GM12878 (cell line): ENCODE measurements at regions not wholly inside any gene's neighbourhood (a gene's known extent, or its start where the extent isn't known, plus 50 kb on each side); places are given as distances from the start of the nearest gene placed in this dataset.

Experiments
- BCLAF1 ChIP-seq: fragments of 450-650 bp; IDR thresholded peaks from 2 replicates; pipeline ENCODE4 v1.6.1; 2017; ENCODE audit warnings: antibody characterized with exemption, mild to moderate bottlenecking, moderate library complexity
- JUNB ChIP-seq: IDR thresholded peaks from 2 replicates; pipeline ENCODE4 v1.6.1; 2016; ENCODE audit warnings: antibody characterized with exemption, mild to moderate bottlenecking
- MXI1 ChIP-seq: fragments of 150-350 bp; IDR thresholded peaks from 2 replicates; pipeline ENCODE4 v1.6.1; 2011; ENCODE audit warnings: low read depth, mild to moderate bottlenecking, inconsistent platforms, low read length, improper control_type of control experiment
- NRF1 ChIP-seq: conservative IDR thresholded peaks from 2 replicates; pipeline ENCODE4 v1.6.1; 2011; ENCODE audit warnings: mild to moderate bottlenecking, low read depth, low read length, improper control_type of control experiment
- PAX8 ChIP-seq: fragments of 450-650 bp; IDR thresholded peaks from 2 replicates; pipeline ENCODE4 v1.6.1; 2017; ENCODE audit warnings: mild to moderate bottlenecking, moderate library complexity
- SP1 ChIP-seq: IDR thresholded peaks from one replicate; pipeline ENCODE4 v1.6.1; 2011; ENCODE audit warnings: low read depth, low read length
- TARDBP ChIP-seq: IDR thresholded peaks from 2 replicates; pipeline ENCODE4 v1.6.1; 2016; ENCODE audit warnings: borderline replicate concordance
- TCF12 ChIP-seq: IDR thresholded peaks from 2 replicates; pipeline ENCODE4 v1.6.1; 2011; ENCODE audit warnings: low read depth, mild to moderate bottlenecking, low read length
- ZNF687 ChIP-seq: fragments of 450-650 bp; IDR thresholded peaks from 2 replicates; pipeline ENCODE4 v1.6.1; 2017; ENCODE audit warnings: mild to moderate bottlenecking, moderate library complexity
- TF ChIP-seq, protein P1 (sequence below): fragments of 450-650 bp; IDR thresholded peaks from 2 replicates; pipeline ENCODE4 v1.6.1; 2016; ENCODE audit warnings: mild to moderate bottlenecking
- TF ChIP-seq, protein P2 (sequence below): IDR thresholded peaks from 2 replicates; pipeline ENCODE4 v1.6.1; 2011; ENCODE audit warnings: borderline replicate concordance, low read depth, mild to moderate bottlenecking, moderate library complexity, low read length; ENCODE audit not compliant: insufficient read depth, poor library complexity, severe bottlenecking
- TF ChIP-seq, protein P3 (sequence below), 3 experiments: IDR thresholded peaks in 2 of 3; conservative IDR thresholded peaks in 1 of 3; 2 replicates each; pipeline ENCODE4 v1.5.1; 2011; ENCODE audit warnings: low read depth in 3 of 3, low read length in 3 of 3, mild to moderate bottlenecking in 3 of 3, control low read depth in 2 of 3, moderate library complexity in 2 of 3, inconsistent platforms in 1 of 3, mixed read lengths in 1 of 3; ENCODE audit not compliant: control insufficient read depth in 2 of 3, insufficient read depth in 1 of 3; ENCODE audit errors: extremely low read depth in 1 of 3

DNA sequence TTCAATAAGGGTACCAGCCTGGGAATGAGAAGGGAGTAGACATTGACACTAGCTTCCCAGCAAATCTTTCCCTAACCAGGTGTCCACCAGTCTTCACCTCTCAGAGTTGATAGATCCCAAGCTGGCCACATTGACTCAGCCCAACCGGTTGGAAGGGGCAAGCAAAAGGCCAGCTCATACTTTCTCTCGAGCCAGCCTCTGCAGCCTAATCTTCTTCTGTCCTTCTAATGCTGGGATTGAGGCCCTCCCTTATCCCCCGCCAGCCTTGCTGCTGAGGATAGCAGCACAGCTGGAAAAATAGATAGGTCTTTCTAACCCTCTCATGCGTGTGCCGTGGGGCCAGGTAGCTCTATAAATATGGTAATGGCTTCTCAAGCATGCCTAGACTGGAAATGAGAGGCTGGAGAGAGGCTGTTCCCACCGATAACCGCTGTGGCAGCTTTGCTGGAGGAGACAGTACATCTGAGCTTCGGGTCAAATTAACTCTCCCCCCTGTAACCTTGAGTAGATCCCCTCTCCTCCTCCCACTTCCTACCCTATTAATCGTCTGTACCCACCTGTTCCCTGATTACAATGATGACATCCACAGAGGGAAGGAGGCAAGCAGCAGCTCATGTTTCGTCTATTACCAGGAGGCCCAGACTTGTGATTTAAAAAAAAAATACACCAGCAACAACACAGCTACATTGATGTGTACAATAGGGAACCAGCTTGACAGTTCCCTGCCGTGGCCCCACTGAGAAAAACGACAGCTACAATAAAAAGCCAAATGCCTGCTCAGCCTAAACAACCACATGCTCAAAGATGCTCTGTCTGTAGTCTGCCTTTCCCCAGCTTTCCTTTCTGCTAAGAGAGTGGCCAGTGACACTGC is 219.9 kb upstream of the BRINP1 start:
- no peak for TF ChIP-seq TARDBP
- TF ChIP-seq NRF1, result no peak
- no peak for TF ChIP-seq SP1
- TF ChIP-seq TCF12, result no peak
- no peak for TF ChIP-seq MXI1
- no peak for TF ChIP-seq JUNB
- TF ChIP-seq, protein P1, sequence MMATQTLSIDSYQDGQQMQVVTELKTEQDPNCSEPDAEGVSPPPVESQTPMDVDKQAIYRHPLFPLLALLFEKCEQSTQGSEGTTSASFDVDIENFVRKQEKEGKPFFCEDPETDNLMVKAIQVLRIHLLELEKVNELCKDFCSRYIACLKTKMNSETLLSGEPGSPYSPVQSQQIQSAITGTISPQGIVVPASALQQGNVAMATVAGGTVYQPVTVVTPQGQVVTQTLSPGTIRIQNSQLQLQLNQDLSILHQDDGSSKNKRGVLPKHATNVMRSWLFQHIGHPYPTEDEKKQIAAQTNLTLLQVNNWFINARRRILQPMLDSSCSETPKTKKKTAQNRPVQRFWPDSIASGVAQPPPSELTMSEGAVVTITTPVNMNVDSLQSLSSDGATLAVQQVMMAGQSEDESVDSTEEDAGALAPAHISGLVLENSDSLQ, result no peak
- TF ChIP-seq, protein P2, sequence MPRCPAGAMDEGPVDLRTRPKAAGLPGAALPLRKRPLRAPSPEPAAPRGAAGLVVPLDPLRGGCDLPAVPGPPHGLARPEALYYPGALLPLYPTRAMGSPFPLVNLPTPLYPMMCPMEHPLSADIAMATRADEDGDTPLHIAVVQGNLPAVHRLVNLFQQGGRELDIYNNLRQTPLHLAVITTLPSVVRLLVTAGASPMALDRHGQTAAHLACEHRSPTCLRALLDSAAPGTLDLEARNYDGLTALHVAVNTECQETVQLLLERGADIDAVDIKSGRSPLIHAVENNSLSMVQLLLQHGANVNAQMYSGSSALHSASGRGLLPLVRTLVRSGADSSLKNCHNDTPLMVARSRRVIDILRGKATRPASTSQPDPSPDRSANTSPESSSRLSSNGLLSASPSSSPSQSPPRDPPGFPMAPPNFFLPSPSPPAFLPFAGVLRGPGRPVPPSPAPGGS, result no peak
- no peak for TF ChIP-seq PAX8
- TF ChIP-seq BCLAF1, result no peak
- TF ChIP-seq, protein P3, sequence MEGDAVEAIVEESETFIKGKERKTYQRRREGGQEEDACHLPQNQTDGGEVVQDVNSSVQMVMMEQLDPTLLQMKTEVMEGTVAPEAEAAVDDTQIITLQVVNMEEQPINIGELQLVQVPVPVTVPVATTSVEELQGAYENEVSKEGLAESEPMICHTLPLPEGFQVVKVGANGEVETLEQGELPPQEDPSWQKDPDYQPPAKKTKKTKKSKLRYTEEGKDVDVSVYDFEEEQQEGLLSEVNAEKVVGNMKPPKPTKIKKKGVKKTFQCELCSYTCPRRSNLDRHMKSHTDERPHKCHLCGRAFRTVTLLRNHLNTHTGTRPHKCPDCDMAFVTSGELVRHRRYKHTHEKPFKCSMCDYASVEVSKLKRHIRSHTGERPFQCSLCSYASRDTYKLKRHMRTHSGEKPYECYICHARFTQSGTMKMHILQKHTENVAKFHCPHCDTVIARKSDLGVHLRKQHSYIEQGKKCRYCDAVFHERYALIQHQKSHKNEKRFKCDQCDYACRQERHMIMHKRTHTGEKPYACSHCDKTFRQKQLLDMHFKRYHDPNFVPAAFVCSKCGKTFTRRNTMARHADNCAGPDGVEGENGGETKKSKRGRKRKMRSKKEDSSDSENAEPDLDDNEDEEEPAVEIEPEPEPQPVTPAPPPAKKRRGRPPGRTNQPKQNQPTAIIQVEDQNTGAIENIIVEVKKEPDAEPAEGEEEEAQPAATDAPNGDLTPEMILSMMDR (IDR thresholded peaks at IDR 0.05 in 2 of 3, conservative IDR thresholded peaks at IDR 0.05 in 1 of 3; ENCODE audit: control insufficient read depth in 2 of 3, extremely low read depth in 1 of 3, insufficient read depth in 1 of 3, low read depth in 3 of 3, low read length in 3 of 3), result no peak
- TF ChIP-seq ZNF687, result no peak
